ENCODE measurements at regions not wholly inside any gene's neighbourhood (a gene's known extent, or its start where the extent isn't known, plus 50 kb on each side); places are given as distances from the start of the nearest gene placed in this dataset.

DNA sequence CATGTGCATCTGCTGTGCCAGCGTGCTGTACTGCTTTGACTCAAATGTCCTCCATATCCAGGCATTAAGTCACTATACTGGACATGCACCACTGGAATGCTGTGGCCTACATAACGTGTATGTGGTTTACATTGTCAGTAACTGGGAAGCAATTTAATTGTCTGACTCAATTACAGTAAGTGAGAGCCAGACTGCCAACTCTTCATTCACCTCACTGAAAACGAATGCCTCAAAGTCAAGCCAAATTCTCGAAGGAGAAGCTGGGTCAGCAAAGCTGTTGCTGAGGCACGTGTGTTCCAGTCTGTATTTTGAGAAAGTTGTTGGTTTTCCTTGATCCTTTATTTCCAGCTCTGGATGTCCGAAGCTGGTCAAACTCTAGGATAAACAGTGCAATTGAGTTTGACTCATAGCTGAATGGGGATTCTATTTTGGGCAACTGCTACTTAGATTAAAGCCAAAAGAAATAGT is 534.3 kb downstream of the COL12A1 start:
- TF ChIP-seq, protein P1, sequence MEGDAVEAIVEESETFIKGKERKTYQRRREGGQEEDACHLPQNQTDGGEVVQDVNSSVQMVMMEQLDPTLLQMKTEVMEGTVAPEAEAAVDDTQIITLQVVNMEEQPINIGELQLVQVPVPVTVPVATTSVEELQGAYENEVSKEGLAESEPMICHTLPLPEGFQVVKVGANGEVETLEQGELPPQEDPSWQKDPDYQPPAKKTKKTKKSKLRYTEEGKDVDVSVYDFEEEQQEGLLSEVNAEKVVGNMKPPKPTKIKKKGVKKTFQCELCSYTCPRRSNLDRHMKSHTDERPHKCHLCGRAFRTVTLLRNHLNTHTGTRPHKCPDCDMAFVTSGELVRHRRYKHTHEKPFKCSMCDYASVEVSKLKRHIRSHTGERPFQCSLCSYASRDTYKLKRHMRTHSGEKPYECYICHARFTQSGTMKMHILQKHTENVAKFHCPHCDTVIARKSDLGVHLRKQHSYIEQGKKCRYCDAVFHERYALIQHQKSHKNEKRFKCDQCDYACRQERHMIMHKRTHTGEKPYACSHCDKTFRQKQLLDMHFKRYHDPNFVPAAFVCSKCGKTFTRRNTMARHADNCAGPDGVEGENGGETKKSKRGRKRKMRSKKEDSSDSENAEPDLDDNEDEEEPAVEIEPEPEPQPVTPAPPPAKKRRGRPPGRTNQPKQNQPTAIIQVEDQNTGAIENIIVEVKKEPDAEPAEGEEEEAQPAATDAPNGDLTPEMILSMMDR (IDR thresholded peaks at IDR 0.05) = no peak
- no peak for TF ChIP-seq POLR2AphosphoS5 (IDR thresholded peaks at IDR 0.05)

All from breast epithelium (tissue), 3 donors.